HG02642 (cell line): ENCODE measurements at regions not wholly inside any gene's neighbourhood (a gene's known extent, or its start where the extent isn't known, plus 50 kb on each side); places are given as distances from the start of the nearest gene placed in this dataset.
A peak's percentile ranks its signal among the peaks of the same experiment; 100 is the strongest.

ENCODE experiments used
- ATAC-seq: cut with Tn5 transposase; IDR thresholded peaks from one replicate; pipeline ENCODE4 v1.9.1; 2021; ENCODE audit warnings: mild to moderate bottlenecking; ENCODE audit not compliant: unreplicated experiment, poor library complexity

DNA sequence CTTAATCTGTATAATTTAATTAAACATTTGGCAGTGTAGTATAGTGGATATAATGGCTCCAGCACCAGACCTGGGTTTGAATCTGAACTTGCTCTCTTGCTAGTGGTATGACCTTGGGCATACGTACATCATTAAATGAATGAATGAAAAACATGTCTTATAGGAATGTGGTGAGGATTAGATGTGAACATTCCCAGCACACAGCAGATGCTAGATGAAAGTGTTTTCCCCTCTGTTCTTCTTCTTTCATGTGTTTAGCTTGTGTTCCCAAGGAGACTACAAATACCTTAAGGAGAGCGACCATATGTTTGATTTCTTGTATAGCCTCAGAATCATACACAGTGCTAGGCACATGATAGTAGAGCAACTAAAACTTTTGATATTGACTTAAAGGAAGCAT lies 56.5 kb downstream of the CT47B1 start:
- ATAC-seq, result no peak

DNA sequence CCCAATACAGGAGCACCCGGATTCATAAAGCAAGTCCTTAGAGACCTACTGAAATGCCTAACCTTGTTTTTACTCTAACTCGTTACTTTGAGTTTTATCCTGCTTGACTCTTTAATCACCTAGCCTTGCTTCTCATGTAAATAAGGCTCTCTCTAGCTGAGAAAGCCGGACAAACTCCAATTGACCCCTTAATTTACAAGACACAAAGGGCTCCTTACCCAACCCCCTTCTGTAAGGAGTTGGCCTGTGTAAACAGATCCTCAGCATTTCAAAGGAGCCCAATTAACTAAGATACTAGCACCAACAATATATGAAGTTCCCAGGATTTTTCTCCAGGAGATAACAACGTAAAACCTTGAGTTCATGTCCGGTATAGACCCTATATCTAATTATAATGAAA lies 61.7 kb downstream of the CT47B1 start:
- no peak for ATAC-seq

DNA sequence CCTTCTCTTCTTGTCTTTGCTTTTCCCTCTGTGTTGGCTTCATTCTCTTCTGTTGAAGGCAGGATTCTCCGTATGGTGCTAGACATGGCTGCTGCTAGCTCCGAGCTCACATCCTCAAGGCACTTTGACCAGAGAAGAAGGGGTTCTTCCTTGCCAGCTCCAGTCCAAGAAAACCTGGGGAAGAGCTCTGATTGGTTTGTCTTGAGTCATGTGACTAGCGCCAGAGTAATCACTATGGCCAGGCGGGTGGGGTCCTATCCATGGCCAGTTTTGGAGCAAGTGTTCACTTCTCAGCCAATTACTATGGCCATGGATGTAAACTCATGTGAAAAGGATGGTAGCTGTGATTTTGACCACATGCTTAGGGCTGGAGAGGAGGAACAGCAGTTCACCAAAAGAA lies 74.2 kb downstream of the CT47B1 start:
- ATAC-seq, result no peak

- ATAC-seq, result no peak
These were observed 78.3 kb downstream of the CT47B1 start for GRCh38 chrX:120797188-120797851.

- ATAC-seq, result no peak
These were observed 80.4 kb downstream of the CT47B1 start for GRCh38 chrX:120795301-120795700.

- no peak for ATAC-seq
These were observed 81.1 kb downstream of the CT47B1 start for GRCh38 chrX:120794525-120794975.

DNA sequence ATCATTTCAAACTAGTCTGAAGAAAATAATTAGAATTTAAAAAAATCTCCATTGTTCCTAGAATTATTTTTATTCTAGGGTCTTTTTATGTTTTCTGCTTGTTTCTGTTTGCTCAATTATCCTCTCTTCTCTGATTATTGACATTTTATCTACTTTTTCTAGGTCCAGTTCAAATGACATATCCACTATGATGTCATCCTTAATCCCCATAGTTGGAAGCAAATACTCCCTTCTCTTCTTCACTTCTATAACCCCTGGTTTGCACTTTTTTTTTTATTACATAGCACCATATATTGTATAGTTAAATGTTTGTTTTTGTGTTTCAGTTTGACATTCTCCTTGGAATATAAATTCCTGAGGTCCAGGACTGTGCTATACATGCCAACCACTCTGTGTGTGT lies 82.6 kb downstream of the CT47B1 start:
- ATAC-seq, result no peak

DNA sequence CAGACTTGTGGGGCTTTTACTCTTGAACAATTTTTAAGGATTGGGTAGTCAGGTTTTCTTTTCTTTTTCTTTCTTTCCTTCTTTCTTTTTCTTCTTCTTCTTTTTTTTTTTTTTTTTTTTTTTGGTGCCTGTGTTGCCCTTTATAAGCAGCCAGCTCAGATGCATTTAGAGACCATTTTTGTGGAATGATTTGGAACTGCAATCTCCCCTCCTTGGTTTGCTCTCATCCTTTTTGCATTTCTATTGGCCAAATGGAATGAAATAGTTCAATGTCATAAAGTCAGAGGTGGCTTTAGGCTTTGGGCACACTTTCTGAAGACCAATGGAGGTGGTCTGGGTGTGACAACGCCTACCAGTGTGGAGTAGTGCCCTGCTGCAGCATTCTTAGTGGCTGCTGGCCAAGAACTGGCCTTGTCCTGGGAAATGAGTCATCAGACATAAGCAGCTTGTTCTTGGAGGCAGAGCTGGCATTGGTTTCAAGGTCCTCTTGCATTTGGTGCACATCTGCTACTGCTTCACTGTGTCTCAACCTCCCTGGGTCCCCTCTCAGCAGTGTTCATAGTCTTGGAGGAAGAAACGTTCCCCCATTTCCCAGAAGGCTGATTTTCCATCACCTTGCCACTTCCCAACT lies 84.5 kb downstream of the CT47B1 start:
- no peak for ATAC-seq

DNA sequence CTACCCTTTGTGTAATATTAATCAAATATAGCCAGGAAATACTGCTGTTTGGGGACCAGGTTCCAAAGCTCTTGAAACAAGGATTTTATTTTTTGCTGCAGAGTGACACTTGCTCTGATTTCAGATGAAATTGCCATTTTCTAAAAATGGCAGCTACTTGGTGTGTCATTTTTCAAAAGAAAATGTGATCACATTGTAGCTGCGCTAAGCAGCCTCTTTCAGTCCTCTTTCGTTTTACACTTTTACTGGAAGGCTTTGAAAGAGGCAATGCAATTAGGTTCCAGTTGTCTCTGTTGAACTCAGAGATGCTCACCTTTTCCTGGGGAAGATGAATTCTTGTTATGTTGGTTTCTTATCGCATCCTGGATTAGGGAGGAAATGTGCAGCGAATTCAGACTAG lies 85.1 kb downstream of the CT47B1 start:
- ATAC-seq, result no peak

- peak; percentile 69 for ATAC-seq
These were observed 85.5 kb downstream of the CT47B1 start for GRCh38 chrX:120790118-120790517.

GRCh38 chrX:120781403-120781802 lies 94.3 kb downstream of the CT47B1 start:
- ATAC-seq, result no peak

DNA sequence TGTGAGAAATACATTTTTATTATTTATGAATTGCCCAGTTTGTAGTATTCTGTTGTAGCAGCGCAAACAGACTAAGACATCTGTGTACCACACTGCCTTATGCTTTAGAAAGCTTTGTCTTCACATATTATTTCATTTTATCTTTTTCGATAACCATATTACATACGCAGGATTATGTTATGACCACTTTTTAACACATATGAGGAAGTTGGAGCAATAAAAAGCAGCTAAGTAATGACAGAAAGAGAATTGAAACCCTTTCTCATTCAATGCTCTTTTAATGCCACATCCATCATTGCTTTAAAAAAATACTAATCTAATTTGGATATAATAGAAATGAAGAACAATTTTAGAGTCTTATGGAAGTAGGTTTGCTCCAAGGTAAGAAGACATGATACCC lies 99.7 kb downstream of the CT47B1 start:
- ATAC-seq, result no peak

- no peak for ATAC-seq
These were observed 101.1 kb downstream of the CT47B1 start for GRCh38 chrX:120774606-120775005.

DNA sequence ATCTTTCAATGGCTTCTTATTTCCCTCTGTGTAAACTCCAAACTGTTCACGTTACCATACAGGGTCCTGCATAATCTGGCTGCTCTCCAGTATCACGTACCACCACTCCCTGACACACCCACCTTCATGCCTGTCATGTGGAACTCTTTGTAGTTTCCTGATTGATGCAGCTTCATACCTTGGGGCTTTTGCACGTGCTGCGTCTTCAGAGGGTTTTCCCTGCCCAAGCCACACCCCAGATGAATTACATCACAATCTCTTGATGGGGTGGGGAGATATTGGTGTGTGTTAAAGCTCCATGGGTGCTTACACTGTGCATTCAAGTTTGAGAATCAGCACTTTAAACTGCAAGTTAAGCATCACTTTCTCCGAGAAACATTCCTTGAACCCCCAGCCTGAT lies 101.9 kb downstream of the CT47B1 start:
- no peak for ATAC-seq

DNA sequence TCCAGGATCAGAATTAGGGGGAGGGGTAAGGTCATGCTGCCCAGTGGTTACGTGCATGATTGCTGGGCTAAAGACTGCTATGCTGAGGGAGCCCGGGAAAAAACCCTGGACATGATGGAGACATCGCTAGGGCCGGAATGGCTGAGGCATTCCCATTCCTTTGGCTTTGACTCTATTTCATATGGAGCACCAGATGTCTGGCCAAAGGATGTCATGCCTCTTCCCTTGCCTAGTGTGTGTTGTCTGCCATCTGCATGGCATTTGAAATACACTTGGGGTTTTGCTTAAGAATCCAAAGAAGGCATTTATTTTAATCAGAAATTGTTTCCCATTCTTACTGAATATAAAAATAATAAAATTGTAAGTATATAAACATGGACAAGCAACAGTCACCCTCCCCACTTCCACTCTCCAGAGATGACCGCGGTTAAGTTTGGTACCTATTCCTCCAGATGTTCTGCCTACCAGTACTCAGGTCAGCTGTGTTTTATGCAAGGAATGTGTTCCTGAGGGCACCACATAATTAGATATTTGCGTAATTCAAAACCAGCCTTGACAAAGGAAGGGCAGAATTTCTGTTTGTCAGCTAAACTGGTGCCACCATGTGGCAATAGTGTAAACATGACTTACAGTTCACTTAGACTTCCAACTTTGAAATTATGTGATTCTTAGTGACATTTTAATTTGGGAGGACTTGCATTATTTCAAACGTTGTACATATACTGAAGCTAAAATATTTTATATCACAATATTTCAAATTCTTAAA lies 105.9 kb downstream of the CT47B1 start:
- ATAC-seq, result no peak

DNA sequence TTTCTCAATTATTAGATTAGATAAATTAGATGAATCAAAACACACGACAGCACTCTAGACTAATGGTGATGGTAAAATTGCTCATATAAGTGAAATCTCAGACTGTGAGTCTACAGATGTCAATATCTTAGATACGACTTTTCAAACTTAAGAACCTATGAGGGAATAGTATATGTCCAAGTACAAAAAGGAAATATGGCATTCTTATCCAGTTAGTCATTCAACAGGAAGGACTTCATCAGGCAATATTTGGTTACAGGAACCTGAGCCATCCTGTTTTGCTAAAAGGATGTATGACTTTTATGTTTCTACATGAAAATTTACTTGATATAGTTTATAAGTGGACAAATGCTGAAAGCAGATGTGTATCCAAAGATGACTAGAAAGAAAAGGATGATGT lies 107.0 kb downstream of the CT47B1 start:
- ATAC-seq, result no peak

GRCh38 chrX:120768254-120768653 lies 107.4 kb downstream of the CT47B1 start:
- ATAC-seq, result no peak

DNA sequence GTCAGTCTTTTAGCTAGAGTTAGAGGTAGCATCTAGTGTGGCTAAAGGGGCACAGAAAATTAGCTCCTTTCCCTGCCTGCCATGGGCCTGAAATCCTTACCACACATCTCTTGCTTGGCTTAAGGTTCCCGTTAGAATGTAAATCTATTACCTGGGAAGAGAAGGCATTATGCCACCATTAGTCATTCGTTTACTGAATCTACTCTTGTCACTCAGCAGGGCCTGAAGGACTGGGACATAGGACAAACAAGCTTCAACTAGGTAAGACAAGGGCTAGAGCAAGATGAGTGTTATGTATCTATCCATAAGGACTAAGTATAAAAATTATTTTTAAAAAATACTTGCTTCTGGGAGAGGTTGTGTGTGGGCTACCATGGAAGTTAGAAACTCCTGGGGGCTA lies 112.4 kb downstream of the CT47B1 start:
- ATAC-seq, result no peak

DNA sequence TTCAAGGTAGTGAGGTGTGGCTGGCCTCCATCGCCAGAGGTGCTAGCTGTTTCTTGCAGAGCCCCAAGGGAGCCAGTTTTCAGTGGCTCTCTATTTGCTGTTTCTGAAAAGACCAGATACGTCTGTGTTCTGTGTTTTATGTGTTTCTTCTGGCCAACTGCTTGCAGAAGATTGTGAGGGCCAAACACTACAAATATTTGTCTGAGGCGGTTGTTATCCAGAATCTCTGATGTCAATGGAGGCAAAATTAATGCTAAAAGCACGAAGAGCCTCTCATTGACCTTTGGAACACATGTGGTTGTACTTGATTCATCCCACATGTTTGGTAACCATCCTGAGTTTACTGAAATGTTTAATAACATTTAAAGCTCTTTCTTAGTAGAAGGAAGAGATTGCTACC lies 113.9 kb downstream of the CT47B1 start:
- ATAC-seq, result no peak

DNA sequence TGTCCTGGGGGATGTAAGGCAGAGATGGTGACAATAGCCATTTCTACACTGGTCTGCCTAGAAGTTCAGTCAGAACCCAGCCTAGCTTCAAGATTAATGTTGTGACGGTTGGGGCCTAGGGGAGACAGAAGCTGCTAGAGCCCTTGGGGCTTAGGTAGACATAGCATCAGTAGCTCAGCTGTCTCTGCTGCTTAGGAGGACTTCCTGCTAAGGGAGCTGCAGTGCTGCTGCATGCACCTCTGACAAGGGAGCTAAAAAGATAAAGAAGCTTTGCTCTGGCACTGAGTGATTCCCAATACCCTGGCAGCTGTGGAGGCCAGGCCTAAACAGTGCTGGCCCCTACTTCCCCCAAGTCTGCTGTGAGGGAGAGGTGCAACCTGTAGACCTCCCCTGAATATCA lies 116.0 kb downstream of the CT47B1 start:
- no peak for ATAC-seq

GRCh38 chrX:120755066-120755846 lies 120.4 kb downstream of the CT47B1 start:
- ATAC-seq, result peak; percentile 68
